Left lobe of liver (tissue), 2 donors: ENCODE measurements at regions not wholly inside any gene's neighbourhood (a gene's known extent, or its start where the extent isn't known, plus 50 kb on each side); places are given as distances from the start of the nearest gene placed in this dataset.

Source experiments
- ATAC-seq: fragments of 200-7000 bp; cut with Tn5 transposase; one replicate; pipeline ENCODE4 v1.9.1; 2020; ENCODE audit warnings: mild to moderate bottlenecking, moderate library complexity
- DNase-seq: peaks from one replicate; pipeline ENCODE4 v3.0.0-alpha.2; 2020; ENCODE audit warnings: low spot score
- donor health status: DM: no; HTN: no; CAD: no; lungs with moderate emphysema.
- donor health status: DM: no; HTN: yes; CAD: no.

DNA sequence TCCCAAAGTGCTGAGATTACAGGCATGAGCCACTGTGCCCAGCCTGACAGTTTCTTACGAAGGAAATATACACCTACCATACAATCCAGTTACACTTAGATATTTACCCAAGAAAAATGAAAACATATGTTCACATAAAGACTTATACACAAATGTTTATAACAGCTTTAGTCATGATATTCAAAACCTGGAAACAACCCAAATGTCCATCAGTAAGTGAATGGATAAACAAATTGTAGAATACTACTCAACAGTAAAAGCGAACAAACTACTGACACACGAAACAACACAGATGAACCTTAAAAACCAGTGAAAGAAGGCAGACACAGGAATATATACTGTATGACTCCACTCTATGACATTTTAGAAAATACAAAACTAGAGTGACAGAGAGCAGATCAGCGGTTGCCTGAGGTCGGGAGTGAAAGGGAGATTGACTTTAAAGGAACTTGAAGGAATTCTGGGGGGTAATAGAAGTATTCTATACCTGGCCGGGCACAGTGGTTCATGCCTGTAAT is 83.6 kb downstream of the SPRING1 start:
- ATAC-seq (no peak), DNase-seq (no peak)

DNA sequence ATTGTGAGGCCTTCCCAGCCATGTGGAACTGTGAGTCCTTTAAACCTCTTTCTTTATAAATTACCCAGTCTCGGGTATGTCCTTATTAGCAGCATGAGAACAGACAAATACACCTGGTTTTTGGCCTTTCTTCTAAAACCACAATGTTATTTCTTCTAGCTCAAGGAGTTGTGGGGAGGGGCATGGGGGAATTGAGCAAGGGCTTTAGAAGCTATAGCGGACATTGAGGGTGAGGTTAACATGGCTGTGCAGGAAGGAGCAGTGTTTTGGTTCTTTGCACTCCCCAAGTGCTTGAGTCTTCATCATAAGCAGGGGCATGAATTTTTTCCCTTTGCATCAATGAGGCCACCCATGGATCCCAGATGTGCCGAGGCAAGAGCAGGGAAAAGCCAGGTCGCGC is 86.8 kb downstream of the SPRING1 start:
- ATAC-seq (no peak), DNase-seq (no peak)

DNA sequence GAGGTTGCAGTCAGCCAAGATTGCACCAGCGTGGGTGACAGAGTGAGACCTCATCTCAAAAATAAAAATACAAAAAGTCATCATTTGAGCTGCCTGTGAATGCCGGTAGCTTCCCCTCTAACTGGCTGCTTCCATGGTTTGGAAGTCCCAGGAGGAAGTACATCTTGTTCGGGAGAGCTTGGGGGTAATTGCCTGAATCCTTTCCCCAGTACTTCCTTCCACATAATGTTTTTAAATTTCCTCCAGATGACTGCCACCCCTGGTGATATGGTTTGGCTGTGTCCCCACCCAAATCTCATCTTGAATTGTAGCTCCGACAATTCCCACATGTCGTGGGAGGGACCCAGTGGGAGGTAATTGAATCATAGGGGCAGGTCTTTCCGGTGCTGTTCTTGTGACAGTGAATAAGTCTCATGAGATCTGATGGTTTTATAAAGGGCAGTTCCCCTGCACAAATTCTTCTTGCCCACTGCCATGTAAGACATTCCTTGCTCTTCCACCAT is 87.2 kb downstream of the SPRING1 start:
- ATAC-seq (no peak), DNase-seq (no peak)

GRCh38 chr12:116650062-116650461 is 87.8 kb downstream of the SPRING1 start:
- DNase-seq (no peak), ATAC-seq (peak; percentile 83)

DNA sequence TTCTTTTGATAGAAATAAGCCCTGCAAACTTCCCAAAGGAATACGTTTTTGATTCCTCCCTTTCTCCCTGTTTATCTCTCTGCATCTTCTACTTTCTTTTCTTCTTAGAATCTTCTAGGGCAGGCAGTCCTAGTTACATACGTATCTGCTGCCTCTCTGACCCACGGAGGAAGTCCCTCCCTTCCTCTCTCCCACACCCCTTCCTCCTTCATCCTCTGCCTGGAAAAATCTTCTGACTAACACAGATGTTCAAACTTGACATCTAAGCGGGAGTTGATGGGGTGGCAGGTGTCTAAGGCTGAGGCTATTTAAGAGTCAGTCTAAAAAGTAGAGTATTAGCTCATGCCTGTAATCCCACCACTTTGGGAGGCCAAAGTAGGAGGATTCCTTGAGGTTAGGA is 88.6 kb downstream of the MAP1LC3B2 start:
- ATAC-seq = no peak
- no peak for DNase-seq

DNA sequence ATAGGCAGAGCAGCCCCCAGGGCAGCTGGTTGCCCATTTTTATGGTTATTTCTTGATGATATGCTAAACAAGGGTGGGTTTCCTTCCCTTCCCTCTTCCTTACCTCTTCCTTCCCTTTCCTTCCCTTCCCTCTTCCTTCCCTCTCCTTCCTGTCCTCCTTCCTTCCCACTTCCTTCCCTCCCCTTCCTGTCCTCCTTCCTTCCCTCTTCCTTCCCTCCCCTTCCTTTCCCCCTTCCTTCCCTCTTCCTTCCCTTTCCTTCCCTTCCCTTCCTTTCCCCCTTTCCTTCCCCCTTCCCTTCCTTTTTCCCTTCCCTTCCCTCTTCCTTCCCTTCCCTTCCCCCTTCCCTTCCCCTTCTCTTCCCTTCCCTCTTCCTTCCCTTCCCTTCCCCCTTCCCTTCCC is 87.7 kb downstream of the MAP1LC3B2 start:
- no peak for ATAC-seq
- no peak for DNase-seq

GRCh38 chr12:116644806-116645205 is 85.6 kb downstream of the MAP1LC3B2 start:
- ATAC-seq = no peak
- no peak for DNase-seq

GRCh38 chr12:116642683-116643082 is 83.5 kb downstream of the MAP1LC3B2 start:
- no peak for ATAC-seq
- DNase-seq = no peak

DNA sequence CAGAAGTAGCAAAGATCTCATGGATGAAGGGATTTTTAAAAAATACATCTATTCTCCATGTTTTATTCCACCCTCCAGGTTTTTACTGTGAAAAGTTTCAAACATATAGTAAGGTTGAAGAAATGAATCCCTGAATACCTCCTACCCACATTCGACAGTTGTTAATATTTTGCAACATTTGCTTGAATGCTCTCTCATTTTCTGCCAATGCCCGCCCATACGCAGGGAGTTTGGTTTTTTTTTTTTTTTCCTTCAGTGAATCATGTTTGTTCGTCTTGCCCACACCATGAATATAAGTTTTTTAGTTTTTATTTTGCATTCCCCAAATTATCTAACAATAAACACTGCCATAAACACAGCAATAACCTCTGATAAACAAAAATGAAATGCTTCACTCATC is 82.9 kb downstream of the MAP1LC3B2 start:
- DNase-seq = no peak
- ATAC-seq = peak; percentile 62

DNA sequence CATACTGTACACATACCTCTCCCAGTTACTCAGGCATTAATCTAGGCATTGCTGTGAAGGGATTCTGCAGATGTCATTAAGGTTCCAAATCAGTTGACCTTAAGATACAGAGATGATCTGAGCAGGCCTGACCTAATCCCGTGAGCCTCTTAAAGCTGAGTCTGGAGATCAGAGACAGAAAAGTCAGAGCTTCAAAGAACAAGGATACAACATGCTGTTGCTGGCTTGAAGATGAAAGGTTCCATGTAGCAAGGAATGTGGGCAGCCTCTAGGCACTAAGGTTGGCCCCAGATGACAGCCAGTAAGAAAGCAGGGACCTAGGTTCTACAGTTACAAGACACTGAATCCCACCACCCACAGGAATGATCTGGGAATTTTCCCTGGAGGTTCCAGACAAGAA is 81.1 kb downstream of the MAP1LC3B2 start:
- DNase-seq (no peak), ATAC-seq (no peak)

- no peak for DNase-seq
- no peak for ATAC-seq
Measured at GRCh38 chr12:116639765-116640164, 80.6 kb downstream of the MAP1LC3B2 start.

DNA sequence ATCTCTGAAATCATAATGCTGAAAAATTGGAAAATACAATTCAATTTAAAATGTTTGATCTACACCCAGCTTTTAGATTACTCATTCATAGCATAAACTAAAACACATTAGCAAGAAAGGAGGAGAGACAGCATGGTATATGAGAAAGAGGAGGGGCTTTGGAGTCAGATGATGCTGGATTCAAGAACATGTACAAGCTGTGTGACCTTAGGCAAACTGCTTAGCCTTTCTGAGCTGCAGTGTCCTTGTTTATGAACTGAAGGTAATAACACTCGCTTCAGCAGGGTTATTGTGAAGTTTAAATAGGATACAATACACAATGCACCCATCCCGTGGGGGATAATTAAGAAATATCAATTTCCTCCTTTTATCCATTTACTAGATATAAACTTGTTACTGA is 79.2 kb downstream of the MAP1LC3B2 start:
- no peak for DNase-seq

DNA sequence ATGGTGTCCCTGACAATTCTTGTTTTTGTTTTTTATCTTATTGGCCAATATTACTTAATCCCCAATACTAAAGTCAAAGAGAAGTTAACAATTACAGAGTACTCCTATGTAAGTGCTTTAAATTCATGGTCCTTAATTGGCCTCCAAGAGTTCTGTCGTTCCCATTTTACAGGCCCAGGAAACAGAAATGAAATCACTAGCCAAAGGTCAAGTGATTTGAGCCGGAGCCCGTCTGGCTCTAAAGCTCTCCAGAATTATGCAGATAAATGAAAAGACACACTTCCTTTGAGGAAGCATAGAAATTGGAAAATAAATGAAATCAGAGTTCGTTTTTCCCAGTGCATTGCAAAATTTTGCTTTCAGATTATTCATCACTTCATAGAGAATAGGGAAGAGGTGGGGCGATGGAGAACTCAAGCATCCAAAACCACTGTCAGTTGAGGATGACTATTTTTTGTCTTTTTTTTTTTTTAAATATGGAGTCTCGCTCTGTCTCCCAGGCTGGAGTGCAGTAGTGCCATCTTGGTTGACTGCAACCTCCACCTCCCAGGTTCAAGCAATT is 78.5 kb downstream of the MAP1LC3B2 start:
- DNase-seq = no peak
- ATAC-seq = peak; percentile 38

More for the DNA sequence above, 79.2 kb downstream of the MAP1LC3B2 start:
- no peak for ATAC-seq

DNA sequence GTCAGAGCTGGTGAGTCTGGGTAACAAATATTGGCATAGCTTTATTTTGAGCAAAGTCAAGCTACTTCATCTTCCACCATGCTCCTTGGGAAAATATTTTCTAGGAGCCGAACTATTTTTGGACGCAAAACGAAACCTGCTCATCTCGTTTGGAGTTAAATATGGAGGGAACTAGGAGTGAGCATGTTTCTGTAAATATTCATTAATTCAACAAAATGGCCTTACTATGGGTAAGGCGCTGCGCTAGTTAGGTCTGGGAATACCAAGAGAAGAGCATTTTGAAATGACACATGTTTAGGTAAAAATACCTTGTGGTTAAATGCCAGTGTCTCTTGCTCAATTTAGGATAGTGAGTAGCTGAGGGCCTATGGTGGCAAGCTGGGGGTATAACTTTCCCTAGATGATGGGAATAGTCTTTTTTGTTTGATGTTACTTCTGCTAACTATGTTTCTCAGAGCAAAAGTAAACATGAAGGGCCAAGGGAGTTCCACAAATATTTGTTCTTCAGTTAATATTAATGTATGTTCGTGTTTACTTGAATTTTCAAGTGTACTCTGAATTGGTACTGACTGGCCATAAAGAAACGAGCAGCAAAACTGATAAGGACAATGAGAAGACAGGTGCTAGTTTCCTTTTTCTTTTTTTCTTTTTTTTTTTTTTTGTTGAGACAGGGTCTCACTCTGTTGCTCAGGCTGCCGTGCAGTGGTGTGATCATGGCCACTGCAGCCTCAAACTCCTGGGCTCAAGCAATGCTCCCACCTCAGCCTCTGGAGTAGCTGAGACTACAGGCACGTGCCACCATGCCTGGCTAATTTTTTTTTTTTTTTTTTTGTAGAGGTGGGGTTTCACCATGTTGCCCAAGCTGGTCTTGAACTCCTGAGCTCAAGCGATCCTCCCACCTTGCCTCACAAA is 77.7 kb downstream of the MAP1LC3B2 start:
- ATAC-seq (peak; percentile 80), DNase-seq (no peak)

DNA sequence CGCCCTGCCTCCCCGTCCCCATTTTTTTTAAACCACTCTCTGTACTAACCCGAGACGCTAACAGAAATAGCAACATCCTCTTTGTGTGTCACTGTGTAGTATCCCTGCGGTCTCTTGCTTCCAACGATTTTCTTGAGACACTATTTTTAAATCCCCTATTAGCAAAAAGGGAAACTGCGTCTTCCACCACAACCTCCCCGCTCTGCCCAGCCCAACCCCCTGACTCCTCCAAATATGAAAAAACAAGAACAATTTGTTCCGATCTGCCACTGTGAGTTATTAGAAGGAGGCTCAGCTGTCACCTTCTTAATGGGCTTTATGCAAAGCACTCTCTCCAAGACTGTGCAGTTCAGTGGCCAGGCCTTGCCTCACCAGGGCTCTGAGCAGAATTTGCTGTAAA is 76.3 kb downstream of the MAP1LC3B2 start:
- DNase-seq = no peak
- no peak for ATAC-seq

- DNase-seq (no peak), ATAC-seq (peak; percentile 27)
Measured at GRCh38 chr12:116633476-116633875, 74.3 kb downstream of the MAP1LC3B2 start.

DNA sequence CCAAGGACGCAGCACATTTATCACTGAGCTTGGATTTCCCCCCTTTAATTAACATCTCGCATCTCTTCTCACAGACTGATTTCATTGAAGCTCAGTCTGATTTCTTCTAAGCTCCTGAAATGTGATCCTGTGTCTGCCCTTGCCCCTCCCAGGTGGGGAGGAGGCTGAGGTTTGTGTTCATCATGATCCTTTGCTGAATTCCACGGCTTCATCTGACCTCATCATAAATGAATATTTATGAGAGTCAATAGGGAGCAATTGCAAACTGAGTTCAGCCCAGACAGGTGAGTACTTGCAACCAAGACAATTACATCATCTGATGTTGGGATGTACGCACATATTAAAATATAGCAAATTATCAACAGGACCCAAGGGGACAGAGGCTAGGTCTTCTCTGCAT is 72.4 kb downstream of the MAP1LC3B2 start:
- DNase-seq (no peak), ATAC-seq (no peak)

GRCh38 chr12:116630762-116631161 is 71.6 kb downstream of the MAP1LC3B2 start:
- DNase-seq (no peak), ATAC-seq (no peak)

GRCh38 chr12:116629480-116629879 is 70.3 kb downstream of the MAP1LC3B2 start:
- no peak for ATAC-seq
- no peak for DNase-seq

DNA sequence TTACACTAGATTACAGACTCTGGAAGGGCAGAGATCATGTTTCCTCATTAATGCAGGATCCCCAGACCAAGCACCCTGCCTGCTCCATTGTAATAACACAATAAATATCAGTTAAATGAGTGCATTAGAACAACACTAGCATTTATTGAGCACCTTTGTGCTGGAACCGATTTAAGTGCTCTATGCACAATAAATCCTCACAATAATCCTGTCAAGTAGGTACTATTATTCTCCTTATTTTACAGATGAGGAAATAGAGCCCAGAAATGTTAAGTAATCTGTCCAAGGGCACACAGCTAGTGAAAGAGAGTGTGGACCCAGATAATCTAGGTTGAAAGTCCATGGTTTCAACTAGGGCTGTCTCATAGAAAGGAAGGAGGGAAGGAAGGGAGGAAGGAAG is 69.8 kb downstream of the MAP1LC3B2 start:
- no peak for DNase-seq
- ATAC-seq = no peak

DNA sequence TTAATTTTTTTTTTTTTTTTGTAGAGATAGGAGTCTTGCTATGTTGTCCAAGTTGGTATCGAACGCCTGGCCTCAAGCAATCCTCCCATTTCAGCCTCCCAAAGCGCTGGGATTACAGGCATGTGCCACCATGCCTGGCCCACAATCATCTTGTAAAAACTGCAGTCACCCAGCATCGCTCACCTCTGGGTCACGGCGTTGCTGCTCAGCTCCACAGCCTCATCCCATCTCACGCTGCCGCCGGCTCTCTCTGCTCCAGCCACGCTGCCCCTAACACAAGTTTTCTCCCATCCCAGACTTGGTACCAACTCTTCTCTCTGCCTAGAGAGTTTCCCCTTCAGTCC is 69.2 kb downstream of the MAP1LC3B2 start:
- no peak for DNase-seq
- no peak for ATAC-seq
